H1 (cell line): ENCODE measurements at regions not wholly inside any gene's neighbourhood (a gene's known extent, or its start where the extent isn't known, plus 50 kb on each side); places are given as distances from the start of the nearest gene placed in this dataset.

ENCODE experiments used
- ASH2L ChIP-seq: fragments of 200-600, 300-600 bp; sonication (generic); IDR thresholded peaks from one replicate; pipeline ENCODE4 v1.7.1; 2017; ENCODE audit warnings: low read length
- BACH1 ChIP-seq: IDR thresholded peaks from 2 replicates; pipeline ENCODE4 v1.6.1; 2012; ENCODE audit warnings: low read length, improper control_type of control experiment
- BCL11A ChIP-seq, 2 experiments: IDR thresholded peaks; one replicate each; pipeline ENCODE4 v1.6.1; 2011; ENCODE audit warnings: low read depth in 2 of 2, low read length in 2 of 2, mild to moderate bottlenecking in 2 of 2
- CBX5 ChIP-seq: fragments of 300-800, 300-1000 bp; sonication (generic); IDR thresholded peaks from 2 replicates; pipeline ENCODE4 v1.7.1; 2016; ENCODE audit warnings: antibody characterized with exemption, low read length, low read depth
- CBX8 ChIP-seq: fragments of 300-800, 300-1000 bp; sonication (generic); IDR thresholded peaks from 2 replicates; pipeline ENCODE4 v1.7.1; 2016; ENCODE audit warnings: low read depth, low read length, borderline replicate concordance
- CHD2 ChIP-seq: IDR thresholded peaks from 2 replicates; pipeline ENCODE4 v1.6.1; 2012; ENCODE audit warnings: low read length, improper control_type of control experiment
- CHD7 ChIP-seq: fragments of 300-600 bp; sonication (generic); IDR thresholded peaks from 2 replicates; pipeline ENCODE4 v1.7.1; 2012; ENCODE audit warnings: low read length, moderate library complexity, mild to moderate bottlenecking, inconsistent platforms; ENCODE audit not compliant: insufficient replicate concordance
- PHF8 ChIP-seq: fragments of 200-600 bp; sonication (generic); conservative IDR thresholded peaks from 2 replicates; pipeline ENCODE4 v1.7.1; 2012; ENCODE audit warnings: low read depth, mild to moderate bottlenecking, inconsistent platforms, low read length, moderate library complexity
- POLR2AphosphoS5 ChIP-seq: IDR thresholded peaks from 2 replicates; pipeline ENCODE4 v1.6.1; 2011; ENCODE audit warnings: low read depth, low read length
- SIRT6 ChIP-seq: IDR thresholded peaks from one replicate; pipeline ENCODE4 v1.7.1; 2012; ENCODE audit warnings: low read length, inconsistent platforms
- SIX5 ChIP-seq: IDR thresholded peaks from 2 replicates; pipeline ENCODE4 v1.6.1; 2011; ENCODE audit warnings: mild to moderate bottlenecking, low read depth, low read length
- SP4 ChIP-seq: IDR thresholded peaks from 2 replicates; pipeline ENCODE4 v1.6.1; 2012; ENCODE audit warnings: low read length, inconsistent platforms
- ZNF274 ChIP-seq: IDR thresholded peaks from 2 replicates; pipeline ENCODE4 v1.7.0; 2012; ENCODE audit warnings: low read length, borderline replicate concordance; ENCODE audit errors: extremely low read depth

- TF ChIP-seq CHD7: no peak
- no peak for TF ChIP-seq POLR2AphosphoS5
- no peak for TF ChIP-seq BACH1
- no peak for TF ChIP-seq SIX5
- TF ChIP-seq SIRT6: no peak
- no peak for TF ChIP-seq ZNF274
- no peak for TF ChIP-seq CHD2
- no peak for TF ChIP-seq CBX8
- no peak for TF ChIP-seq SP4
- no peak for TF ChIP-seq PHF8
- TF ChIP-seq CBX5: no peak
- TF ChIP-seq ASH2L: no peak
- TF ChIP-seq BCL11A (IDR thresholded peaks at IDR 0.05; ENCODE audit: low read depth in 2 of 2, low read length in 2 of 2): no peak
These were observed 269.7 kb upstream of the SLC8A1 start (continued) for GRCh38 chr2:40721595-40721994.
